ENCODE measurements at regions not wholly inside any gene's neighbourhood (a gene's known extent, or its start where the extent isn't known, plus 50 kb on each side); places are given as distances from the start of the nearest gene placed in this dataset.
"Not testable (repeated sequence)": the region's sequence is repeated elsewhere in the genome, so short reads cannot be mapped to it uniquely, and the experiment has no call there.

DNA sequence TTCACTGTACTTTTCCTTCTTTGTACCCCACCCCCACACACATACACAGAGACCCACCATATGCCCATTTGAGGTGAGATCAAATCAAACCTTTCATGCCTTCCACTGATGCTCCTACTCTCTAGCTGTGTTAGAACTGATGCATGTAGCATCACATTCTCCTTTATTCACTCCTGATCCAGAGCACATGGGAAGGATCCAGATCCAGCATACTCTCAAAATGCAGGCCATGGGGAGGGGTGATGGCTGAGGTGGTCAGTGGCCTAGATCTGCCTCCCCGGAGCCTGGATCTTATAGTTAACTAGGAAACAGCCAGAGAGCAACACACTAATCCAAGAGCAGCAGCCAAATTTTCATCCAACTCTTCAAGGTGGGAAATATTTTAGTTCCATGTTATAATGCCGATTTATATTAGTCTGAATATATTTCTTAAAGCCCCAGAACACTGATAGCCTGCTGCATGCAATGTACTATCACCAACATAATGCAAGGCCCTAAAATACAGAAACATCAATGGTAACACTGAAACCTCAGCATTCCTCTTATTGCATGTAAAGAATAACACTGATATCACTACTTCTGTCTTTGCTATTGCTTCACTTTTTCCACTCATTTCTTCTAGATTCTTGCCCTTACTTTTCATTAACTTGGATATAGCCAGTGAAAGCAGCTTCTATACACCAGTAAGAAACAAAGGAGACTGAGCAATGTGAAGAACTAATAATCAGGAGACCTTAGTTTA is 126.8 kb upstream of the BEND6 start:
- TF ChIP-seq CTCF (IDR thresholded peaks at IDR 0.05; ENCODE audit: borderline replicate concordance, extremely low read depth, insufficient read depth): no peak
- DNase-seq: no peak

DNA sequence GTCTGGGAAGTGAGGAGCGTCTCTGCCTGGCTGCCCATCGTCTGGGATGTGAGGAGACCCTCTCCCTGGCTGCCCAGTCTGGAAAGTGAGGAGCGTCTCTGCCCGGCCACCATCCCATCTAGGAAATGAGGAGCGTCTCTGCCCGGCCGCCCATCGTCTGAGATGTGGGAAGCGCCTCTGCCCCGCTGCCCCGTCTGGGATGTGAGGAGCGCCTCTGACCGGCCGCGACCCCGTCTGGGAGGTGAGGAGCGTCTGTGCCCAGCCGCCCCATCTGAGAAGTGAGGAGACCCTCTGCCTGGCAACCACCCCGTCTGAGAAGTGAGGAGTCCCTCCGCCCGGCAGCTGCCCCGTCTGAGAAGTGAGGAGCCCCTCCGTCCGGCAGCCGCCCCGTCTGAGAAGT is 130.5 kb upstream of the BEND6 start:
- DNase-seq: peak in 1 of 5 donors; percentile 49
- H3K4me1 ChIP-seq (ENCODE audit: control insufficient read depth in 2 of 3, insufficient read depth in 2 of 3, low read depth in 1 of 3, low read length in 3 of 3); FAIRE-seq; H3K27me3 ChIP-seq (ENCODE audit: control insufficient read depth, insufficient read depth, low read length); H3K36me3 ChIP-seq (ENCODE audit: control insufficient read depth in 2 of 3, insufficient read depth in 3 of 3, low read length in 3 of 3); H3K9ac ChIP-seq (ENCODE audit: low read length in 3 of 3); H3K4me3 ChIP-seq (ENCODE audit: low read length in 3 of 3); intact Hi-C loops (cut with DNase I); H3K27ac ChIP-seq (ENCODE audit: low read depth in 2 of 2, low read length in 2 of 2); H3K9me3 ChIP-seq (ENCODE audit: control insufficient read depth in 2 of 3, insufficient read depth in 1 of 3, low read length in 3 of 3): not testable (repeated sequence)

More for the DNA sequence above, 126.8 kb upstream of the BEND6 start:
- Histone ChIP-seq H3K27me3 (ENCODE audit: control insufficient read depth, insufficient read depth, low read length) (no peaks in the 10 kb centered on the region), H3K9ac (ENCODE audit: low read length in 3 of 3) (no peak overlapping the region), H3K4me1 (ENCODE audit: control insufficient read depth in 2 of 3, insufficient read depth in 2 of 3, low read depth in 1 of 3, low read length in 3 of 3) (no peaks in the 10 kb centered on the region), H3K36me3 (ENCODE audit: control insufficient read depth in 2 of 3, insufficient read depth in 3 of 3, low read length in 3 of 3) (no peaks in the 10 kb centered on the region), H3K27ac (ENCODE audit: low read depth in 2 of 2, low read length in 2 of 2) (no peak overlapping the region), H3K9me3 (ENCODE audit: control insufficient read depth in 2 of 3, insufficient read depth in 1 of 3, low read length in 3 of 3) (no peaks in the 10 kb centered on the region), H3K4me3 (ENCODE audit: low read length in 3 of 3) (no peak overlapping the region)
- intact Hi-C loops (cut with DNase I): no loop called here
- FAIRE-seq: no peak

DNA sequence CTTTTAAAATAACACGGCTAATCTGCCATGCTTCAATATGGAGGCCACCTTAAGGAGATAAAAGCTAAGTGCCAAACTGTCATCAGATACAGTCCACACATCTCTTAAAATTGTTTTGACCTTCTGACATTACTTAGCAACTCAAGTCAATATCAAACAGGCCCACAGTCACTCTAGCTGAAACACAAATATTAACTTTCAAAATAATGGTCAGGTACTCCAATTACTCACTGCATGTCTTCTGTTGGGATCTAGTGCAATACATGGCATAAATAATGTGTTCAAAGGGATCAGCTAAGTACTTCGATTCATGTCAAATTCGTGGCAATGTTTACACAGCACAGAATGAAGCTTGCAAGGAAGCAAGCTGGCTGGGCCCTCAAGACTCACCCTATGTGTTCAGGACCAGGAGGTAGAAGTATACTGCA is 133.9 kb upstream of the BEND6 start:
- peak in 1 of 5 donors; percentile 20 for DNase-seq
- Histone ChIP-seq H3K4me1 (ENCODE audit: control insufficient read depth in 2 of 3, insufficient read depth in 2 of 3, low read depth in 1 of 3, low read length in 3 of 3) (no peaks in the 10 kb centered on the region), H3K36me3 (ENCODE audit: control insufficient read depth in 2 of 3, insufficient read depth in 3 of 3, low read length in 3 of 3) (no peaks in the 10 kb centered on the region), H3K27ac (ENCODE audit: low read depth in 2 of 2, low read length in 2 of 2) (no peak overlapping the region), H3K9me3 (ENCODE audit: control insufficient read depth in 2 of 3, insufficient read depth in 1 of 3, low read length in 3 of 3) (no peaks in the 10 kb centered on the region), H3K4me3 (ENCODE audit: low read length in 3 of 3) (no peak overlapping the region), H3K27me3 (ENCODE audit: control insufficient read depth, insufficient read depth, low read length) (no peaks in the 10 kb centered on the region), H3K9ac (ENCODE audit: low read length in 3 of 3) (no peak overlapping the region)
- TF ChIP-seq CTCF (IDR thresholded peaks at IDR 0.05; ENCODE audit: borderline replicate concordance, extremely low read depth, insufficient read depth): no peak
- FAIRE-seq: no peak
- intact Hi-C loops (cut with DNase I): no loop called here

DNA sequence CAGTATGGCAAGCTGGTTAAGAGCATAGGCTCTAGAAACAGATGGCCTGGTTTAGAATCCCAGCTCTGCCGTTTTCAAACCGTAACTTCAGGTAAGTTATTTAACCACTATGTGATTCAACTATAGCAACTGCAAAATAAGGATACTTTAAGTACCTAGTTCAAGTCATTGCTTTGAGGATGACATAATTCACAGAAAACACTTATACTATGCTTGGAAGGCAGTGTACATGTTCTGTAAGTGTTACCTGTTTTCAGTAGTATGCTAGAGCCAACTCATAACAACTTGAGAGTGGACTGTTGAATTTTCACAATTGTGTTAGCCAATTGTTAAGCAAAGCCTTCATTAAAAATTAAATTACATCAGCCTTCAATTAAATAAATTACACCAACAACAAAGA is 134.8 kb upstream of the BEND6 start:
- no peak overlapping the region for H3K4me3 ChIP-seq (ENCODE audit: low read length in 3 of 3)
- no peak overlapping the region for H3K27ac ChIP-seq (ENCODE audit: low read depth in 2 of 2, low read length in 2 of 2)
- no peaks in the 10 kb centered on the region for H3K4me1 ChIP-seq (ENCODE audit: control insufficient read depth in 2 of 3, insufficient read depth in 2 of 3, low read depth in 1 of 3, low read length in 3 of 3)
- no peak overlapping the region for H3K9ac ChIP-seq (ENCODE audit: low read length in 3 of 3)
- DNase-seq: no peak
- no peaks in the 10 kb centered on the region for H3K9me3 ChIP-seq (ENCODE audit: control insufficient read depth in 2 of 3, insufficient read depth in 1 of 3, low read length in 3 of 3)
- H3K27me3 ChIP-seq (ENCODE audit: control insufficient read depth, insufficient read depth, low read length): no peaks in the 10 kb centered on the region
- H3K36me3 ChIP-seq (ENCODE audit: control insufficient read depth in 2 of 3, insufficient read depth in 3 of 3, low read length in 3 of 3): no peaks in the 10 kb centered on the region
- no peak for FAIRE-seq
- TF ChIP-seq CTCF (IDR thresholded peaks at IDR 0.05; ENCODE audit: borderline replicate concordance, extremely low read depth, insufficient read depth): no peak
- intact Hi-C loops (cut with DNase I): no loop called here

All from kidney (tissue), 13 donors.